ENCODE measurements at regions not wholly inside any gene's neighbourhood (a gene's known extent, or its start where the extent isn't known, plus 50 kb on each side); places are given as distances from the start of the nearest gene placed in this dataset.

- WGBS, result 3% methylated on average over 1 of the region's 1 CpG
Observed at GRCh38 chr14:87833026-87833425, 160.0 kb downstream of the GALC start.

DNA sequence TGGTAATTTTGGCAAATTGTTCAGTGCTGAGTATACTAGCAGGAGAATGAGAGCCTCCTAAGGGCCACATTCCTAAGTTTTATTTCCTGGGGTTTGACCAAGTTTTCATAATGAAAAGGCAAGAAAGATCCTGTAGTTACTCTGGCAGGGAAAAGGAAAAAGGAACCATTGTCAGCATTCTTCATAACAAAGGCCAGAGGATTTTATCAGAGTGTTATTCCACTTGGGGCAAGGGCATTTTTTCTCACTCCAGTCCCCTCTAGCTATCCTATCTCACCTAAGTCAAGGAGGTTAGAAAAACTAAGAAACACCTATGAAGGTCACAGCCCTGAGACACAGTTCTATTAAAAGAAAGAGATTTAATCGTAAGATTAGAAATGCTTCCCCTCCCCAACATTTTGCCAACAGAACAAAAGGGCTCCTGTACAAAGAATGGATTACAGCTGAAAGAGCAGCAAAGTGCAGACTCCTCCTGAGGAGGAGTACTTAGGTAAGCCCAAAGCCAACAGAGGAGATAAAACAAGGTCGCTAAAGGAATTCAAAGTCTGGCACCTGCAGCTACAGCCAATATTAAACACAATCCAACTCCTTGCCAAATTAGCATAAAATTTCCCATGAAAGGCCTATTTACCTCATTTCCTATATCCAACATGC is 162.4 kb downstream of the GALC start:
- no peaks in the 10 kb centered on the region for H3K4me1 ChIP-seq (ENCODE audit: control insufficient read depth in 4 of 4, insufficient read depth in 4 of 4, low read length in 3 of 4)
- 33% methylated on average over 2 of the region's 2 CpGs for WGBS
- no peak for DNase-seq (ENCODE audit: low spot score)
- H3K27ac ChIP-seq (ENCODE audit: low read depth in 1 of 2, low read length in 2 of 2), result no peak overlapping the region
- no peak overlapping the region for H3K9ac ChIP-seq (ENCODE audit: low read depth in 1 of 2, low read length in 2 of 2)
- H3K4me3 ChIP-seq (ENCODE audit: low read depth in 1 of 3, low read length in 3 of 3), result no peak overlapping the region
- no peaks in the 10 kb centered on the region for H3K36me3 ChIP-seq (ENCODE audit: control insufficient read depth in 4 of 4, insufficient read depth in 3 of 4, low read depth in 1 of 4, low read length in 3 of 4)
- TF ChIP-seq MAX (IDR thresholded peaks at IDR 0.05) (no peak), RXRA (IDR thresholded peaks at IDR 0.05) (no peak), JUND (IDR thresholded peaks at IDR 0.05) (no peak), FOXA2 (IDR thresholded peaks at IDR 0.05) (no peak), FOXA1 (IDR thresholded peaks at IDR 0.05) (no peak), ZBTB33 (IDR thresholded peaks at IDR 0.05) (no peak), YY1 (IDR thresholded peaks at IDR 0.05) (no peak), HNF4A (conservative IDR thresholded peaks at IDR 0.05) (no peak), HNF4G (IDR thresholded peaks at IDR 0.05) (no peak), RAD21 (IDR thresholded peaks at IDR 0.05) (no peak), EGR1 (IDR thresholded peaks at IDR 0.05; ENCODE audit: low read depth in 2 of 2) (no peak), NR2F2 (IDR thresholded peaks at IDR 0.05) (no peak), TAF1 (conservative IDR thresholded peaks at IDR 0.05) (no peak)
- TF ChIP-seq, protein P1, sequence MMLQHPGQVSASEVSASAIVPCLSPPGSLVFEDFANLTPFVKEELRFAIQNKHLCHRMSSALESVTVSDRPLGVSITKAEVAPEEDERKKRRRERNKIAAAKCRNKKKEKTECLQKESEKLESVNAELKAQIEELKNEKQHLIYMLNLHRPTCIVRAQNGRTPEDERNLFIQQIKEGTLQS (IDR thresholded peaks at IDR 0.05), result no peak
- TF ChIP-seq, protein P2, sequence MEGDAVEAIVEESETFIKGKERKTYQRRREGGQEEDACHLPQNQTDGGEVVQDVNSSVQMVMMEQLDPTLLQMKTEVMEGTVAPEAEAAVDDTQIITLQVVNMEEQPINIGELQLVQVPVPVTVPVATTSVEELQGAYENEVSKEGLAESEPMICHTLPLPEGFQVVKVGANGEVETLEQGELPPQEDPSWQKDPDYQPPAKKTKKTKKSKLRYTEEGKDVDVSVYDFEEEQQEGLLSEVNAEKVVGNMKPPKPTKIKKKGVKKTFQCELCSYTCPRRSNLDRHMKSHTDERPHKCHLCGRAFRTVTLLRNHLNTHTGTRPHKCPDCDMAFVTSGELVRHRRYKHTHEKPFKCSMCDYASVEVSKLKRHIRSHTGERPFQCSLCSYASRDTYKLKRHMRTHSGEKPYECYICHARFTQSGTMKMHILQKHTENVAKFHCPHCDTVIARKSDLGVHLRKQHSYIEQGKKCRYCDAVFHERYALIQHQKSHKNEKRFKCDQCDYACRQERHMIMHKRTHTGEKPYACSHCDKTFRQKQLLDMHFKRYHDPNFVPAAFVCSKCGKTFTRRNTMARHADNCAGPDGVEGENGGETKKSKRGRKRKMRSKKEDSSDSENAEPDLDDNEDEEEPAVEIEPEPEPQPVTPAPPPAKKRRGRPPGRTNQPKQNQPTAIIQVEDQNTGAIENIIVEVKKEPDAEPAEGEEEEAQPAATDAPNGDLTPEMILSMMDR (IDR thresholded peaks at IDR 0.05; ENCODE audit: low read depth, low read length, missing input control), result no peak
- H3K27me3 ChIP-seq (ENCODE audit: control insufficient read depth in 4 of 4, insufficient read depth in 4 of 4, low read length in 3 of 4), result peaks cover 0 to 3% (median 0%) of the 10 kb centered on the region in 4 donors
- no peaks in the 10 kb centered on the region for H3K9me3 ChIP-seq (ENCODE audit: control insufficient read depth in 4 of 4, low read length in 3 of 4)

More at GRCh38 chr14:87833026-87833425, 160.0 kb downstream of the GALC start:
- no peak overlapping the region for H3K27ac ChIP-seq (ENCODE audit: low read depth in 1 of 2, low read length in 2 of 2)
- no peaks in the 10 kb centered on the region for H3K36me3 ChIP-seq (ENCODE audit: control insufficient read depth in 4 of 4, insufficient read depth in 3 of 4, low read depth in 1 of 4, low read length in 3 of 4)
- no peak for TF ChIP-seq TAF1 (conservative IDR thresholded peaks at IDR 0.05)
- no peak for TF ChIP-seq FOXA2 (IDR thresholded peaks at IDR 0.05)
- TF ChIP-seq JUND (IDR thresholded peaks at IDR 0.05), result no peak
- no peak for TF ChIP-seq MAX (IDR thresholded peaks at IDR 0.05)
- no peak for TF ChIP-seq SP1 (IDR thresholded peaks at IDR 0.05)
- TF ChIP-seq, protein P1 (IDR thresholded peaks at IDR 0.05), result no peak
- TF ChIP-seq FOXA1 (IDR thresholded peaks at IDR 0.05), result no peak
- no peak for TF ChIP-seq YY1 (IDR thresholded peaks at IDR 0.05)
- TF ChIP-seq RAD21 (IDR thresholded peaks at IDR 0.05), result no peak
- TF ChIP-seq EGR1 (IDR thresholded peaks at IDR 0.05; ENCODE audit: low read depth in 2 of 2), result no peak
- no peak for TF ChIP-seq GABPA (IDR thresholded peaks at IDR 0.05 in 1 of 2, conservative IDR thresholded peaks at IDR 0.05 in 1 of 2)
- H3K4me3 ChIP-seq (ENCODE audit: low read depth in 1 of 3, low read length in 3 of 3), result no peak overlapping the region
- DNase-seq (ENCODE audit: low spot score), result no peak
- H3K9me3 ChIP-seq (ENCODE audit: control insufficient read depth in 4 of 4, low read length in 3 of 4), result no peaks in the 10 kb centered on the region
- H3K9ac ChIP-seq (ENCODE audit: low read depth in 1 of 2, low read length in 2 of 2), result no peak overlapping the region
- H3K4me1 ChIP-seq (ENCODE audit: control insufficient read depth in 4 of 4, insufficient read depth in 4 of 4, low read length in 3 of 4), result no peaks in the 10 kb centered on the region
- peaks cover 0 to 3% (median 0%) of the 10 kb centered on the region in 4 donors for H3K27me3 ChIP-seq (ENCODE audit: control insufficient read depth in 4 of 4, insufficient read depth in 4 of 4, low read length in 3 of 4)
